GM21737 (cell line): ENCODE measurements at regions not wholly inside any gene's neighbourhood (a gene's known extent, or its start where the extent isn't known, plus 50 kb on each side); places are given as distances from the start of the nearest gene placed in this dataset.
A peak's percentile ranks its signal among the peaks of the same experiment; 100 is the strongest.

Experiments
- ATAC-seq: cut with Tn5 transposase; IDR thresholded peaks from one replicate; pipeline ENCODE4 v1.9.1; 2021; ENCODE audit warnings: mild to moderate bottlenecking, moderate library complexity; ENCODE audit not compliant: unreplicated experiment

DNA sequence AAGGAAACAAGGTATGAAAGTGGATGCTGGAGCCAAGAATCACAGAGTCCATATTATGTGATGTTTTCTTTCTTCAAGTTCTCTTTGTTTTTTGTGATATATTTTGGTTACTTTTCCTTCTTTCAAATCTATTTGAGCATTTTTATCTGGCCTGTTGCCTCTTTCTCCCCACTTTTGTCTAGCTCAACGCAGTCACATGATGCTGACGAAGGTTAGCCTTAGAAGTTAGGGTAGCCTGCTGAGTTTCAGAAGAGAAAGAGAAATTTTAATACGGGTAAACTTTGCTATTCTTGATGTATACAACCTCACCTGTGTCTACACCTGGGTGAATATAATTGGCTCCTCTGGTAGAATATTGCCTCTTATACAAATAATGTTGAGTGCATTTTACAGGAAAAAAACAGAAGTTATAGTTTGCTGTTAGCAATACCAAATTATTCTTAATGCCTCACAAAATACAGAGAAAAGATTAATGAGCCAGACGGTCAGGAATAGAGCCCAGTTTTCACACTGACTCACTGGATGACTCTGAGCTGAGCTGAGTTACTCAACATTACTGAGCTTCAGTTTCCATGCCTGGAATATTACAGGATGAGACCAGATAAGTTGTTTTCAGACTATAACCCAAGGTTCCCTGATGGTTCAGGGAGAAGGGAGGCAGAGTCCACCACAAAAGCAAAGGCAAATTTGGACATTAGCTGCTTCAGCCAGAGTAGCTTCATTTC lies 161.6 kb upstream of the BDNF start:
- no peak for ATAC-seq

DNA sequence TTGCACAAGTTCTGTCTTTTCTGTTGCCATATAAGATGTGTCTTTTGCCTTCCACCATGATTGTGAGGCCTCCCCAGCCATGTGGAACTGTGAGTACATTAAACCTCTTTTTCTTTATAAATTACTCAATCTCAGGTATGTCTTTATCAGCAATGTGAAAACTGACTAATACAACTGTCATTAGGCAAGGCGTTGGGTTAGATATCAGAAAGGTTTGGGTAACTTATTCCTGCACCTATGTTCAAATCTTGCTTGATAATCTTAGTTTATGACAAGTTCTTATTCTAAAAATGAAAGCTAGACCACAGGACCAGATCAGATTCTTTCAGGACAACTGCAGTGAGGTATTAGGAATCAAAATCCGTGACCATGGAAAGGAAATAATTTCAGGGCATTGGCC lies 160.6 kb upstream of the BDNF start:
- ATAC-seq: no peak

DNA sequence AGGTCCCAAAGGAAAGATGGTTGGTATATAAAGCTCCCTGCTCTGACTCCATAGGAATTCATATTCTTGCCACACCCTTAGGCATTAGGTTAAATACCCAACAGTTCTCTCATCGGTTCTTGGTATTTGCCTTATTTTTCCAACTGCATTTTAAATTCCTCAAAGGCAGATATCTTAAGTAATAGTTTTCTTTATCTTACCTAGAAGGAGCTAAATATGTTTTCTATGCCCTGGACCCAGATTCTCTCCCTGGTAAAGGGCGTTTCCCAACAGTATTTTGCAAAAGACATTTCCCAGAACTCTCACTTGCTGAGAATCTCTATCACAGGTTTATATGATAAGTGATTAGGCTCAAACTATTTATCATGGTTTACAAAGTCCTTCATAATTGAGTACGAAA lies 158.6 kb upstream of the BDNF start:
- no peak for ATAC-seq

DNA sequence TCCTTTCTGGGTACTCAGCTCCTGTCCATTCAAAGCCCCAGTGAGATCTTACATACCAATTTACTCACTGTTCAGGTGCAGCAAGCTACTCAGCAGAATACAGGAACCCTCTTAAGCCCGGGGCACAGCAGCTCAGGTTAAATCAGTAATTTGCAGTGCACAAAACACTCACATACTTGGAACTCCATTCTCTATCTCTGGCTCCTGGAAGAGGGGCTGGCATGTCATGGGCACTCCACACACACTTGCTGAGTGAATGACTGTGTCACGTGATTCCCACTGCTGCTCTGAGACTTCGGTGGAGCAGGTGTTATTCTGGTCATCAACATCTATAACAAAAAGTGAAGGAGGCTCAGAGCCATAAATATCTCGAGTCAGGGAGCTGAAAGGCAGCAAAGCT lies 157.3 kb upstream of the BDNF start:
- no peak for ATAC-seq

DNA sequence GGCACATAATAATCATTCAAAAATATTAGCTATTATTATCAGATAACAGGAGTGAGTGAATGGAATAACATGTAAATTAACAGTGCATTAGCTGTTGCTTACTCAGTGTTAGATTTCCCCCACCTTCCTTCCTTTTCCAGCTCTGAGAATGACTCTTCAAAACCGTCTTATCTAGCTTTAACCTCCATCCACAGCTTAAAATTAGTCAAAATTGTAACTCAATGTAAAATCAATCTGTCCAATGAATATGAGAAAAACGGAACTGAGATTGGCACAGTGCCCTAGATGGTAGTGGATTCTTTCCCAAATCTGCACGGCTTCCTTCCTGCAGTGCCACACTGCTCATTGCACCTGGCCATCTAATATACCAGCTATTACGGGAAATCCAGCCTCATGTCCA lies 156.8 kb upstream of the BDNF start:
- ATAC-seq: no peak

DNA sequence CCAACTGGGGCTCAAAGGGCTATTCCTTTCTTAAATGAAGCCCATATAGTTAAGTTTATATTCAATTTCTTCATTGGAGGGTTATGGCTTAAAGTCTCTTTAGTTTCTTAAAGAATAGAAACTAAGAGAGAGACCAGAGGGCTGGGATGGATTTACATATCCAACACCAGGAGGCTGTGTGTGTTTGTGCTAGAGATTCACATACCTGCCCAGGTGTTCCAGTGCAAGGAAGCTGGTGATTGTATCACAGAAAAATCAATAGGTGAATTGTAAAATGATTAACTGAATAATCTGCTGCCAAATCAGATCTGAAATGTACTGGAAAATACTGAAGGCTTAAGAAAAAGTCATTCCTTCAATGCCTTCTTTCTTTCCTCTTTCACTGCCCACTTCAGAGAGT lies 148.2 kb upstream of the BDNF start:
- ATAC-seq: no peak

DNA sequence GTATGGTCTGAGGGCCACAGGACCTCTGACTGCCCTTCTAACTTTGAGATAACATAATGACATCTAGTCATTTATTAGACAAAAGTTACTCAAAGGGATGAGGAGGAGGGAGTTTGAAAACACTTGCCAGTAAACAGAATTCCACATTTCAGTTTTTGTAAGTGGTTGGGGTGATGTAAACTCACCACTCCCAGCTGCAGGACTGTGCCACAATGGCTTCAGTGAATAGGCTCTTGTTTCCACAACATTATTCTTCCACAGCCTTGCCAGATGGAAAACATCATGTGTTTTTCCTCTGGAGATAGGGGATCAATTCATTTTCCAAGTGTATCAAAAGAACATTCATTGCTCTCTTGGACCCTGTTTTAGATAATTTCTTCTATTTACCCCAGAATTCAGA lies 147.2 kb upstream of the BDNF start:
- no peak for ATAC-seq

DNA sequence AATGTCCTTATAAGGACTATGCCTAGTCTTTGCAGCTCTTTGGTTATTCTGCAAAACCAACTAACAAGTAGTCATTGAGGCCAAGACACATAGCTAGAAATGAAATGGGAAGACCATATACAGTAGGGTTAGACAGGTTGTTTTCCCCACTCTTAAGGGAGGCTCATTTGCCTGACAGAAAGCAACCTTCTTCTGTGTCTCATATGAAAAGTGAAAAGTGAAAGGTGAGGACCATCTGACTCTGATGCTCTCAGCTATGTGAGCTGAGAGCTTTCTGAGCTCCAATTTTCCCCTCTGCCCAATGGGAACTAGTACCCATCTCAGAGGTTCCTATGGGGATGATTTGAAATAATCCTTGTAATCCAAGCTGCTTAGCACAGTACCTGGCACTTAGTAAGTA lies 142.0 kb upstream of the BDNF start:
- ATAC-seq: no peak

DNA sequence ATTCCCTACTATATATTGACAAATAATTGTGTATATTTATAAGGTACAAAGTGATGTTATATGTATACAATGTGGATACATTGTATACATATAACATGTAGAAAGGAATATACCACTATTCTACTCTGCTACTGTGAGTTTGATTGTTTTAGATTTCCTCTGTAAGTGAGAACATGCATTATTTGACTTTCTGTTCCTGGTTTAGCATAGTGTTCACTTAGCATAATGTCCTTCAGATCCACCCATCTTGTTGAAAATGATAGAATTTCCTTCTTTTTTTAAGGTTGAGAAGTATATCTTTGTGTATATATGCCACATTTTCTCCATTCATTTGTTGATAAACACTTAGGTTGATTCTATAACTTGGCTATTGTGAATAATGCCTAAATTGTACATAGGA lies 140.8 kb upstream of the BDNF start:
- no peak for ATAC-seq

DNA sequence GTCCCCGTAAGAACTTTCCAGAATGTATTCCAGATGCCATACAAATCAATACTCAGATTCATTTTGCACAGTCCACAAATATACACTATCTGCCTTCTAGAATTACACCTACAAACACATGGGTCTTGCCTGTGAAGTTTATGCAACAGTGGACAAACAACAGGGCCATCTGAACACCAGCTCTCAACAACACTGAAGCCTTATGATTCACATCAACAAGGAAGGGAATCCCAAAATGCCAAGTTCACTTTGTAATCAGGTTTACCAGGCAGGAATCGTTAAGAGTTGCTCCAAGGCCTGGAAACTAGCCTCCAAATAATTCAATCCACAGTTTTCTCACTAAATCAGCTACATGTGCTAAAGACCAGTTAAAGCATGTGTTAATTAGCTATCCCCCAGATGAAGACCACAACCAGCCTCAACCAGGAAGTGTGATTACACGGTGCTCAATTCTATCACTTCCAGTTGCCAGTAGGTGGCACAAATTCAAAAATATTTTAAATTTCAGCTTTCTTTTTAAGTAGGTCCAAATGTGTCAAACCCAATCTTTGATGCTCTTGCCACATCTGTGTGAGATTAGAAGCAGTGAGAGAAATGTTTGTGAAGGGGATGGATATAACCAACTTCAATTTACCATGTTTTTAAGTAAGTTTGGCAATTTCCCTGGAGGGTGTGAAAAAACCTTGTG lies 139.1 kb upstream of the BDNF start:
- no peak for ATAC-seq

DNA sequence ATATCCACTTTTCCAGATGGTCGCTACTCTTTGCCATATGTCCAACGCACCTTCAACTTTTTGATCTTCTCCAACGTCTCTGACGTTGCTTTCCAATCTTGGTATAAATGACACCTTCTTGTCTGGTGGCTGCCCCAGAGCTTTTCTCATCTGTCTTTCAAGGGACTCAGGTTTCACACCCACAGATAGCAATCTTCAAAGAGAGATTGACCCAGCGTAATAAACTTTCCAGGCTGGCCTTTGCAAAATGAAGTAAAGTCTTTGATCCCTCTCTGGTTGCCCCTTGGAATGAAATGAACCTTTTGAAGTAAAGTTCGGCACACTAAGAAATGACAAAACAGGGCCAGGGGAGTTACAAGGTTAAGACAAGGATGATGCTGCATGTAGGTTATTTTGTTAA lies 138.4 kb upstream of the BDNF start:
- ATAC-seq: no peak

DNA sequence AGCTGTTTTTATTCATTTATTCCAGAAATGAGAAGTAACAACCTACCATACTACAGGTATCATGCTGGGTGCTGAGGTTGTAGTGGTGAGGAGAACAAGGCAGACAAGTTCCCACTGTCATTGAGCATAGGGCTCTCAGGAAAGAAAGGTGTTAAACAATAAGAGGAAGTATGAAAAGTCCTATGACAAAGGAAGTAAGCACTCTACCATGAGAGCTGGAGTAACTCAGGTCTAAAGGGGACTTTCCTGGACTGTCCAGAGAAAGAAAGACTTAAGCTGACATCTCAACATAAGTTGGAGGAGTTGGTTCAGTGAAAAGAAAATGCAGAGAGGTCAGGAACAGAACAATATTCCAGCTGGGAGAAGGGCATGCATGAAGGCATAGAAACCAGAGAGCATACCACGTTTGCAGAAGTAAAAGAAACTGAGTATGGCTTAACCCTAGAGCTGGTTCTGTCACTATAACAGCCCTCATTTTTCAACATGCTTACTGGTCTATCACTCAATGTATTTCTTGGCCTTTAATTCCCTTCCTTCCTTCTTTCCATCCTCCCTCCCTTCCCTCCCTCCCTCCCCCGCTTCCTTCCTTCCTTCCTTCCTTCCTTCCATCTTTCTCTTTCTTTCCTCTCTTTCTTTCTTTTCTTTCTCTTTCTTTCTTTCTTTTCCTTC lies 137.8 kb upstream of the BDNF start:
- peak; percentile 78 for ATAC-seq

DNA sequence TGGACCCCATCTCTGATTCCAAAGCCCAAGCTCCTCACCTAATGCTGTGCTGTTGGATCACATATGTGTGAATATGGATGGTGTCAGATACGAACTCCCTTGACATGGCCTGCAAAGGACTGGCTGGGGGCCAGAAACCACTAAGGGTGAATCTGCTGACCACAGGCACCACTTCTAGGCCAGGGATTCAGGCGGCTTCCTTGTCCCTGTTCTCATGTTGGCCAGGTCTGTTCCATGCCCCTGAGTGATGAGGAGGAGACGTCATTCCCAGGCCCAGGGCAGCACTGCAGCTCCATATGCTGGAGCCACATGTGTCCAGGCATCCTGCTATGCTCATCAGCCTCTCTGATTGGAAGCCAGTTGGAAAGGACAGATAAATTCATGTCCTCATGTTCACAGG lies 130.0 kb upstream of the BDNF start:
- no peak for ATAC-seq

DNA sequence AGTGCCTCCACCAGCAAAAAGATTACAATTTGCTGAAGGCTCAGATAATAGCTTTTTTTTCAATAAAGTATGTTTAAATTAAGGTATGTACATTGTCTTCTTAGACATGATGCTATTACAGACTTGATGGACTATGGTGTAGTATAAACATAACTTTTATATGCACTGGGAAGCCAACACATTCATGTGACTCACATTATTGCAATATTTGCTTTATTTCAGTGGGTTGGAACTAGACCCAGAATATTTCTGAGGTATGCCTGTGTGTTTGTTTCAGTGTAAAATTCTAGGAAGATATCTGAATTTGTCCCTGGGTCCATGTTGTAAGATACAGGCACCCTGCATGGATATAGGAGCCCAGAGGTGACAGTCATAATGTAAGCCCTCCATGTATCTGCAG lies 120.0 kb upstream of the BDNF start:
- ATAC-seq: no peak

DNA sequence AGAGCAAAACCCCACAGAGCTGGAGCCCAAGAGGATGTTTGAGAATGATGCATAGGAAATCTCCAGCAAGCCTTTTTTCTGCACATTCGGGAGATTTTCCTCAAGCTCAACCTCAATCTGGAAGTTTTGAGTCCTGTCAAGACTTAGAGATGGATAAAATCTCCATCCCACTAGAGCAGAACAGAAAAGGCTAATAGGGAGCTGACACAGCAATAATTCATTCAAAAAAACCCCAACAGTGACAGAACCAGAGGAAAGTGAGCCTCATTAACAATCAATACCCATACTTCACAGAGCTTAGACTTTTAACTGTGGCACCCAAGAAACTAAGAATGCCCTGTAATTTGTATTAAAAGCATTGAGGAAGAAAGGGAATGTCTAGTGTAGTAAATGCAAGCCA lies 115.9 kb upstream of the BDNF start:
- ATAC-seq: no peak

DNA sequence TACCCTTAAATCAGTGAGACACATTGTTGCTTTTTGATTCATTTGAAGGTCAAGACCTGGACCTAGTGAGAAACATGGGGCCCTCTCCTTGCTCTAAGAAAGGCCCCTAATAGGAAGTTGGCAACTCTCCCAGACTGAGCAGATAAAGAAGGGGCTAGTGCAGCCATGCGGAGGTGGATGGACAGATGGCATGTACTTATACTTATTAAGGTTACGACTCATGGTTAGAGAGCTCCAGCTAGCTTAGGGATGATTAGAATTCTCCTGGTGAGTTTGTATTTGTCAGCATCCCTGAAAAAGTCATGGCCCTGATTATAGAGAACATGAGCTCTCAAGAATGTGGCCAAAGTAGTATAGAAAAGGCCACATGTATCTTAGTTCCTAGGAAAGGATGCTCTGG lies 112.1 kb upstream of the BDNF start:
- ATAC-seq: no peak

DNA sequence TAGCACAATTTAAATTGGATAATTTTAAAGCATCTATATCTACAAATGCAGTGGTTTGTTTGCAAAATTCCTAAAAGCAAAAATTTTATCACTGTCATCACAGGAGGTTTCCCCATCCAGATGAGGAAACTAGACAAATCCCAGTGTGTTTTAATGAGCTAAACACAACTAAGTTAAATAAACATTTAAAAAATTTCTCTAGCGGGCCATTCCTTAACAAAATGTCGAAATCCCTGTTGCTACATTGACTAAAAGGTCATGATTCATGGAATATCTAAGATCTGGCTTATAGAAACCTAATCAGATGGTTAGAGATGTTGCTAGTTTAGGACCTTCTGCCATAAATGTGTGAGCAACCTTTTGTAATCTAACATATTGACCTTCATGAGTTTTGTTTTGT lies 107.3 kb upstream of the BDNF start:
- ATAC-seq: no peak

DNA sequence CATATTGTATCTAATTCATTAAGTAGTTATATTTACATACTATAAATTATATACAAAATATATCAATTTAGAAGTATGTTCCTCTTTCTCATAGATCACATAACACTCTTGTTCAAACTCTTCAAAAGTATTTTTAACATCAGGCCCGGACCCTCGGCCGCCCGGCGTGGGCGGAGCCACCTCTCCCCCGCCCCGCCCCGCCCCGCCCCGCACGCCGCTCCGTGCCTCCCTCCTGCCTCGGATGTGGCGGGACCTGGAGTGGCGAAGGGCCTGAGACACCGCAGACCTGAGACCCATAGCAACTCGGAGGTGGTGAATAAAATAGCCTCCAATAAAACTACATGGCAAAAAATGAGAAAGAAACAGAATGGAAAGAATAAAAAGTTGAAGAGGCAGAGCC lies 105.9 kb upstream of the BDNF start:
- no peak for ATAC-seq

DNA sequence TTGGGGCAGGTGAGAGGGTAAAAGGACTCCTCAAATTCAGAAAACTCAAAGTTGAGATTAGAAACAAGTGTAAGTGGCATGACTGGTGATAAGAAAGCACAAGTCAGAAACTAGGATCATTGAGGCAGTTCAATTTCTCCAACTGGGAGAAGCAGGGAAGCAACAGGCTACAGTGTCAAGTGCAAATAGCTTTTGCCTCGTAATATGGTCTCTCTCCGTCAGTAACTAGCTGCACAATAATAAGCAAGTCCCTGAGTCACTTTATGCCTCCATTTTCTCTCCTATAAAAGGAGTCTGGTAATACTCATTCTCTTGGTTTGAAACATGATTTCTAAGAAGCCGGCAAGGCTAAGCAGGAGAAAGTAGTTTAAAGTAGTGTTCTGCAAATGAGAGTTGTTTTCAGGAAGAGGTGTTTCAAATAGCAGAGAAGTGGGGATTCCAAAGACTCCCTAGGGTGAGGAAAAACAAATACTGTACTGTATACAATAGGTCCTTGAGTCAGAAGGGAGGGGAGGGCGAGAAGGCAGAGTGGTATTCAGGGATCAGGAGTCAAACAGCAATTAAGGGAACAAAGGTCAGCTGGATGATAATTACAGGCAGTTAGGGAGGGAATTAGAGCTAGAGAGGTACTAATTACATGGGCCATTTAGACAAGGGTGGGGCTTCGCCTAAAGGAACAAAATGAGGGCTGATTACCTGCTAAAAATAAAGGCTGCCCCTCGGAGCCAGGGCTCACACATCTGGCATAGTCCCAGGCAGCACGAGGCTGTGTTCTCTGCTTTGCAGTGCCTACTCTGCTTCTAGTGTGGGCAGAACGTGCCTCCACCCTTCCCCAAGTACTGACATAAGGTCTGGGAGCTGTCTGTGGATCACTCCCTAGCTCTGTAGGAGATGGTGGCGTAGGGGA lies 96.0 kb upstream of the BDNF start:
- no peak for ATAC-seq

DNA sequence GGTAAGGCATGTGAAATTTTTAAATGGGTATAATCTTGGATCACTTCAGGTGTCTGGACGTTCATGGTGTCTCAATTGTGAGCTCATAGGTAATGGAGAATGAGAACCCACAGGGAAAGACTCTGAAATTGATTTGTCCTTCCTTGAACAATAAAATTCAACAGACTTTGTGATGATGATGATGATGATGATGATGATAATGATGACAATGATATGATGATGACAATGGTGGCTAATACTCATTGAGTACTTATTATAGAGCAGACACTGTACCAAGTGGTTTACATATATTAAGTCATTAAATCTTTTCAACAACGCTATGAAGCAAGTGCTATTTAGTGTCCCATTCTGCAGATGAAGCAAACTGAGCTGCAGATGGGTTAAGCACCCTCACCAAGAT lies 86.6 kb upstream of the BDNF start:
- ATAC-seq: no peak

DNA sequence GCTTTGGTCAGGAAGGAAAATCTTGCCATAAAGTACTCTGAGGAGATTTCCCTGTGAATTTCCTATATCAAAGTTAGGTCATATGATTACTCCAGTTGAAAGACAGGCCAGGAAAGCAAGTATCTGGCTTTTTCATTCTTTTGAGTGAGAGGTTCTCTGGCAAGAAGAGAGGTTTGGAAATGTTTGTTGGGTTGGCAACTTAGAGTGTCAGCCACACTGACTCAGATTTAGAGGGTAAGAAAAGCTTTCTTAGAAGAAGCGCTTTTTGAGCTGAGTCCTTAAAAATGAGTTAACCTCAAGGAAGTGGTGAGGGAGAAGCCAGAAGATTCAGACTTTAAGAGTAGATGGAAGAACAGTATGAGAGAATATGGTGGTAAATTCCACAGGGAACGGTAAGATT lies 86.1 kb upstream of the BDNF start:
- ATAC-seq: no peak
